Erythroblast (primary cell): ENCODE measurements at regions not wholly inside any gene's neighbourhood (a gene's known extent, or its start where the extent isn't known, plus 50 kb on each side); places are given as distances from the start of the nearest gene placed in this dataset.

Experiments
- GATA1 ChIP-seq: IDR thresholded peaks from 2 replicates; pipeline ENCODE4 v1.6.1; 2011; ENCODE audit warnings: low read depth, mild to moderate bottlenecking, control low read depth, low read length, moderate library complexity
- POLR2A ChIP-seq: IDR thresholded peaks from 2 replicates; pipeline ENCODE4 v1.6.1; 2011; ENCODE audit warnings: mild to moderate bottlenecking, low read length

GRCh38 chr21:17370916-17371315 lies 141.9 kb upstream of the CXADR start:
- TF ChIP-seq POLR2A (no peak), GATA1 (no peak)
